Umbilical cord (tissue), 1 donor: ENCODE measurements at regions not wholly inside any gene's neighbourhood (a gene's known extent, or its start where the extent isn't known, plus 50 kb on each side); places are given as distances from the start of the nearest gene placed in this dataset.

Source experiments
- DNase-seq: peaks from one replicate; pipeline ENCODE4 v3.0.0-alpha.2; 2015; ENCODE audit warnings: low spot score

- no peak for DNase-seq
These were observed 71.0 kb downstream of the MYEOV start for GRCh38 chr11:69364921-69365320.

DNA sequence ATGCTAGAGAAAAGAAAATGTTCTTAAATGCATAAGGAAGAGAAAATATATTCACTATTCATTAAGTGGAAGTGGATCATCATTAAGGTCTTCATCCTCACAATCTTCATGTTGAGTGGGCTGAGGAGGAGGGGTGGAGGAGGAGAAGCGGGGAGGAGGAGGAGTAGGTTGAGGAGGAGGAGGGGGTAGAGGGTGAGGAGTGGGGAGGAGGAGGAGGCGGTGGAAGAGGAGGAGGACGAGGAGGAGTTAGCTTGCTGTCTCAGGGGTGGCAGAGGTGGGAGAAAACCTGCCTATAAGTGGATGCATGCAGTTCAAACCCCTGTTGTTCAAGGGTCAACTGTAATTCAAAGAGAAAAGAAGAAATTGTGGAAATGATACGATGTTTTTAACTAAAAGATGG is 71.6 kb downstream of the MYEOV start:
- no peak for DNase-seq

GRCh38 chr11:69366591-69366990 is 72.6 kb downstream of the MYEOV start:
- no peak for DNase-seq

DNA sequence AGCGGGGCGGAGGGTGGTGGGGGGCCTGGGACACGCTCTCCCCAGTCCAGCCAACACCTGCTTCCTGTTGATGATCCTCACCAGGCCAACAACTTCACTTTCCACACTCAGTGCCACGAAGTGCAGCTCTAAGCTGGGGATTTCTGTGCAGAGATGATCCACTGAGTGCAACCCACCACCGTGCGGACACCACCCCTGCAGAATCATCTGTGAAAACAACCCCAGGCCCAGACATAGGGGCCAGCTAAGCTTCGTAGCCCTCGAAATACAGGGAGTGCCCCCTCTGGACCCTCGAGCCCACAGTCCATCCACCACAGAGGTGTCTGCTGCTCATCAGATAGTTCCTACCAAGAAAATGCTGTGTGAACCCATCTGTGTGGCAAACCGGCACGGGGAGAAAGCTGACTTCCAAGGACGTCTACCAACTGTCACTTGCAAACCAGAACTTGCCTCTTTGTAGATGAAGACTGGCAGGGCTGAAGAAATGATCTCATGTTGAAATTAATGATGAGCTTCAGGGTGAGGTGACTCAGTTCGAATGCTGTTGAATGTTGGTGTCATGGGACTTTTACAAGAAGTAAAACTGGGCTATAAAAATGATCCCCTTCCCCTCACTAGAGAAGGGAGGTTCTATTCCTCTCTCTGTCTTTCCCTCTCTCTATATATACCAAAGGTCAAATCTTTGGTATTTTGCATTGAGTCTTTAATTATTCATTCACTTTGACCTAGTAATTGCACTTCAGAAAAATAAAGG is 73.4 kb downstream of the MYEOV start:
- DNase-seq: no peak

DNA sequence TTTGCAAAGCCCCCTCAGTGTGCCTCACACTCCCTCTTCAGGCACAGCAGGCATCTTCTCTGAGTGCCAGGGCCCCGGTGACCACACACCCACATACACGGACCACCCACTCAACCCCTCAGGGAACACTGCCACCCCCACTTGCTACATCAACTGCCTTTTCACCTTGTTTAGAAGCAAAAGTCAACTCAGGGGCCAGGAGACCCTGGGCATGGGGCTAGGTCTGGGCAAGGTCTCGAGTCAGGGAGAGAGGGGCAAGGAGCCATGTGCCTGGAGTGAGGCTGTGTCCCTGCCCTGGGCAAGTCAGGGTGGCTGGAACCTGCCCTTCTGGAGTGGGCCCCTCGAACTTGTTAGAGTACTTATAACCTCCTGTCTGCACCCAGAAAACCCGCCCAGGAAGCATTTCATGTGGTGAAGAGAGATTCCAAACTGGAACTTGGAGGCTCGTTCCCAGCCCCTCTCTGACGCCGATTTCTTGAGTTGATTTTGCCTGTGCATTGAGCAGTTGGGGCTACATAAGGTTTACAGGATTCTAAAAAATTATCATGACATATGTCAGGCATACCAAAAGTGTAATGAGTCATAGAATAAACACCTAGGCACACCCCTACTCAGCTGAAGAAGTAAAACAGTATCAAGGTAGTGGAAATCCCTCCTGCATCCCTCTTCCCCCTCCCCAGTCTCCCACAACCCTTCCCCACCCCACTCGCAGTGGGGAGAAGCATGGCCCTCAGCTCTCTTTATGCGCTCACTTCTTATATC is 74.3 kb downstream of the MYEOV start:
- no peak for DNase-seq

- DNase-seq: no peak
These were observed 75.4 kb downstream of the MYEOV start for GRCh38 chr11:69369210-69369825.

DNA sequence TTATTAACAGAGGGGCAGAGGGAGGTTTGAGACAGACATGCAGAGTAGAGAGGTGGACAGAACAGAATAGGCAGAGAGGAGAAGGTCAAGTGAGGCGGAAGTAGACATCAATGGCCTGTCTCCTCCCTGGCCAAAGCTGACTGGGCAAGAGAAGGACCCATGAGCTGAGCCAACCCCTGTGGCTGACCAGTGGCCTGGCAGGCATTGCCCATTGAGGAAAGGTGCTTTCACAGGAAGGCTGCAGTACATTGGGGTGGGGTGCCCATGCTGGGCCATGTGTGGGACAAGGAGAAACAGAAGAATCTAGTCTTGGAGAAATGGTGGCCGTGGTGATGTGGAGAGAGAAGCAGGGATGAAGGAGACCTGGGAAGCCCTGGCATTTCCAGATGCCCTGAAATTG is 76.0 kb downstream of the MYEOV start:
- no peak for DNase-seq

DNA sequence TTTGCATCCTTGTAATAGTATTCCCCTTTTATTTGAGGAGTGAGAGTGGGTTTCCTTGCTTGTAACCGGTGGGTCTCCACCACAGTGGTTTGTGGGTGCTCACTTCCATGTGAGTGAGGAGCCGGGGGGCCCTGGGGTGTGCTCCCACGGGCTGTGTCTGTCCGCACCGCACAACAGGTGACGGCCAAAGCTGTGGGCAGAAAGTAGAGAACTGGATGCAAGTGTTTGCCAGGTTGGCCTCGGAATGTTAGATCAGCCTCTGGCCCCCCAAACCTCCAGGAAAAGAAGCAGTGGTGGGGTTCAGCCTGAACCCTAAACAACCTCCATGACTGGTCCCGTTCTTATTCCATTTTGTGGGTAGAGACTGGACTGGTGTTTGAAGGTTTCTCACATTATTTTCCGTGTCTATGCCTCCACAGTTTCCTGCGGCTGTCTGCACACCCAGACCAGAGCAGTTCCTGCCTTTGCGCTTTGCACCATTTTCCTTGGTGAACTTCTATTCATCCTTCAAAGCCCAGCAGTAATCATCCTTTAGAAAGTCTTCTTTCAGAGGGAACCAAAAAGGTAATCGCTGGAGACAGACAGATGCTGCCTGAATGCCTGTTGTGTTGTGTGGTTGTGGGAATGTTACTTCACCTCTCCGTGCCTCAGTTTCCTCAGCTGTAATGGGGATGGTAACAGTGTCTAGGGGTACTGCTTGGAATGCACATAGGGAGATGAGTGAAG is 77.2 kb downstream of the MYEOV start:
- DNase-seq: no peak

- no peak for DNase-seq
These were observed 78.0 kb downstream of the MYEOV start for GRCh38 chr11:69371731-69372588.

GRCh38 chr11:69372589-69373250 is 78.8 kb downstream of the MYEOV start:
- no peak for DNase-seq

GRCh38 chr11:69373251-69373635 is 79.3 kb downstream of the MYEOV start:
- DNase-seq: no peak

GRCh38 chr11:69374110-69374945 is 80.4 kb downstream of the MYEOV start:
- no peak for DNase-seq

- DNase-seq: no peak
These were observed 81.0 kb downstream of the MYEOV start for GRCh38 chr11:69374946-69375310.

DNA sequence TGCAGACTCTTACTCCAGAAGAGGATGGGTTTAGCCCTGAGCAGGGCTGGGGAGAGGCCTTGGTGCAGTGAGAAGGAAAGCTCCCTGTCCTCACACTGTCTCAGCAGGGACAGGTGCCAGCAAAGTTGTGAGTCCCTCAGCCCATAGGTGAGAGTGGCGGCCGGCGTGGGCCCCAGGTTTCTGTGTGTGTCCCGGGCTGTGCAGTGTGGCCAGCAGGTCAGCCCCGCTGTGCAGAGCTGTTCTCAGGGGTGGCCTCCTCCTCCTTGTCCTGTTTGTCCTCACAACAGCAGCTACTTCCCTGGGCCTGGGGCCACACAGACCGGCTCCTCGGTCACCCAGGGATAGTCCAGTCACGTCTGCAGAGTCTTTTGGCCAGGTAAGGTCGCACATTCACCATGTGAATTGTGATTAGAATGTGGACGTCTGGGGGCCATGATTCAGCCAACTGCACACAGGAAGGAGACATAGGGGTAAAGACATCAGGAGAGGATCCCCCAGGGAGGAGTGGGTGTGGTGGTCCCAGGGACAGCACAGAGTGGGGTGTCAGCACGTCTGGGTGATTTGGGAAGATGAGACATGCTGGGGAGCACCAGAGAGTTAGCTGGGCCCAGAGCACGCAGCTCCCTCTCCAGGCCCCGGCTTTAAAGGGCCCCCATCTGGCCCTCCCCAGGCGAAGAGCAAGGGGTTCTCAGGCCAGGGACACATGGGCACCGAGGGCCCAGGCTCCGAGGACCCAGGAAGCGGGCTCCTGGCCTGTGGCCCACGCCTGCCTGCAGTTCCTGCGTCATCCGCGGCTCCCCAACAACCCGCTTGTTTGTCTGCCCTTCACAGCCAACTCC is 81.6 kb downstream of the MYEOV start:
- DNase-seq: no peak

DNA sequence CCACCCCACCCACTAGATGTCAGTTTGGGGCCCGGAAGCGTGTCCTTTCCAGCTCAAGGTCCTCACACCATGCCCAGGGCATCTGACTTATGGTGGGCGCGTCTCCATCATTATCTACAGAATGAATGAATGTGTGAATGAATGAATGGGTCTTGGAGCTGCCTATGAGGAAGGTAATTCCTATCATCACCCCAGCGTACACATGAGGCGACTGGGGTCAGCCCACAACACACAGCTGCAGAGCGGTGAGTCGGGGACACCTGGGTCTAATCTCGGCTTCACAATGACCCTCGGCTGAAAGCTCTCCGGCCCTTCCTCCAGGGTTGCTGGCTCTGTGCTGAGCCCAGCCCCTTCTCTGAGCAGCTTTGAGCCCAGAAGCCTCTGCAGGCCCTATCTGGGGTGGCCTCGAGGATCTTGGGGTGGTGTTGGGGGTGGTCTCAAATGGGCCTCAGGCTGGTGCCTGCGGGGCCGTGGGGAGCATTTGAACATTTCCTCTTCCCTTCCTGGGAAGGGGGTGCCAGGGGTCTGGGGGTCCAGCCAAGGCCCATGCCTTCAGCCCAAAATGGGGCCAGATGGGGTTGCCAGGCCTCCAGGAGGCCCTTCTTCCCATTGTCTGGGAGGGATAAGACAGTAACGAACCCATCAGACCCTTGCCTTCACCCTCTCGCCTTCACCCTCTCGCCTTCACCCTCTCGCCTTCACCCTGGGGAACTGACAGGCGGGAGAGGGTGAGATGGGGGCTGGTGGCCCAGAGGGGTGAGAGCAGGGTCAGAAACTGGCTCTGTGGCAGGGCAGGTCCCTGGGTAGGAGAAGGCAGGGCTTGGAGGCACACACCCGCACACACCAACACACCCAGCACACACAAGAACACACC is 82.4 kb downstream of the MYEOV start:
- no peak for DNase-seq

DNA sequence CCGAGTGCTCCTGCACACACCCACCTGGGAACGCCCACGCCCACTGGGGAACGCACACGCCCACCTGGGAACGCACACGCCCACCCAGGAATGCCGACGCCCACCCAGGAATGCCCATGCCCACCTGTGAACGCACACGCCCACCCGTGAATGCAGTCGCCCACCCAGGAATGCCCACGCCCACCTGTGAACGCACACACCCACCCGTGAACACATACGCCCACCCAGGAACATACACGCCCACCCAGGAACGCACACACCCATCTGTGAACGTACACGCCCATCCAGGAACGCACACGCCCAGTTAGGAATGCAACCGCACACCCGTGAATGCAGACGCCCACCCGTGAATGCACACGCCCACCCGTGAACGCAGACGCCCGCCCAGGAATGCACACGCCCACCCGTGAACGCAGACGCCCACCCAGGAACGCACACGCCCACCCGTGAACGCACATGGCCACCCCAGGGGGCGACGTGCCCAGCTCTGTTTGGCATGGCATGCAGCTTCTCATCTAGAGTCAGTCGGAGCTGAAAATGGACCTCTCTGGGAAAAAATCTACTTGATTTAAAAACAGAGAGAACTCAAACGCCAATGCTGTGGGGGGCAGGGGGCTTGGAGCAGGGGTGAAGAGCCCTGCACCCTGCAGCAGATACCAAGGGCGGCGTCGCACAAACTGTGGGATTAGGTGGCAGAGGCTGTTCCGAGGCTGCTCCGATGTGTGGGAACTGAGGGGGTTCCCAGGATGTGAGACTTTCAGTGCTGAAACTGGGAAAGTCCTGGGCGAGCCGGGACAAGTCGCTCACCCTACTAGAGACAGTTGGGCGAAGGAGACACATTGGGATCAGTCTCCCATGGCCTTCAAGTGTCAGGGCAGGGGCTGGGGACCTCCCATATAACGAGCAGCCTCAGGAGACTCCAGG is 83.3 kb downstream of the MYEOV start:
- DNase-seq: no peak

DNA sequence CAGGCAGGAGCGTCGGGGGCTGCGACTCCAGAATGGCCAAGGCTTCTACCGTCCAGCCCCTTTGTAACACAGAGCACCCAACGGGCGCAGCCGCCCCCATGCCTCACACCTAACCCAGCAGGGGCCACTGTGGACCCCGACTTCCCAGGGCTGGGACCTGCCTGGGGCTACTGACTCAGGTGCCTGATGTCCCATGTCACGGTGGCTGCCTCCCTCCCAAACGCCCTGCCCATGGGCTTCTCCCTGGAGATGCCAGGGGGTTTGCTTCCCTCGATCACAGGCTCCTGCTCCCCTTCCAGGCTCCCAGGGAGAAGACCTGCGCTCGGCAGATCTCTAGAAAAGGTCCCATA is 84.0 kb downstream of the MYEOV start:
- no peak for DNase-seq
